OCI-LY3 (cell line): ENCODE measurements at regions not wholly inside any gene's neighbourhood (a gene's known extent, or its start where the extent isn't known, plus 50 kb on each side); places are given as distances from the start of the nearest gene placed in this dataset.

Experiments
- CTCF ChIP-seq: fragments of 200-600, 300-600 bp; sonication (generic); IDR thresholded peaks from 2 replicates; pipeline ENCODE4 v1.5.1; 2014; ENCODE audit warnings: antibody characterized with exemption, low read length, low read depth
- EZH2phosphoT487 ChIP-seq: fragments of 200-600 bp; shearing (Covaris generic); IDR thresholded peaks from 2 replicates; pipeline ENCODE4 v1.6.1; 2018; ENCODE audit warnings: antibody characterized with exemption, mixed run types, low read depth

- TF ChIP-seq CTCF (no peak), EZH2phosphoT487 (no peak)
Observed at GRCh38 chr3:30253832-30254231, 352.6 kb upstream of the TGFBR2 start.
